Parathyroid adenoma (tissue), 2 donors: ENCODE measurements at regions not wholly inside any gene's neighbourhood (a gene's known extent, or its start where the extent isn't known, plus 50 kb on each side); places are given as distances from the start of the nearest gene placed in this dataset.

ENCODE experiments used
- H2AFZ ChIP-seq: fragments of 300-600 bp; sonication (generic); one replicate; pipeline ENCODE4 v1.7.0; 2017; ENCODE audit warnings: antibody characterized with exemption, mild to moderate bottlenecking
- H3K27ac ChIP-seq: fragments of 300-600 bp; sonication (generic); one replicate; pipeline ENCODE4 v1.7.0; 2017
- H3K27me3 ChIP-seq: fragments of 300-600 bp; sonication (generic); one replicate; pipeline ENCODE4 v1.7.0; 2017; ENCODE audit warnings: low read length; ENCODE audit not compliant: control insufficient read depth, insufficient read depth
- H3K36me3 ChIP-seq: fragments of 300-600 bp; sonication (generic); one replicate; pipeline ENCODE4 v1.7.0; 2017; ENCODE audit warnings: low read length; ENCODE audit not compliant: control insufficient read depth, insufficient read depth
- H3K4me1 ChIP-seq: fragments of 300-600 bp; sonication (generic); one replicate; pipeline ENCODE4 v1.7.0; 2017; ENCODE audit warnings: control low read depth
- H3K4me2 ChIP-seq: fragments of 300-600 bp; sonication (generic); one replicate; pipeline ENCODE4 v1.7.0; 2017; ENCODE audit warnings: low read length
- H3K4me3 ChIP-seq: fragments of 300-600 bp; sonication (generic); one replicate; pipeline ENCODE4 v1.7.0; 2017; ENCODE audit warnings: low read depth, low read length
- H3K79me2 ChIP-seq: fragments of 300-600 bp; sonication (generic); one replicate; pipeline ENCODE4 v1.7.0; 2017; ENCODE audit warnings: control low read depth
- H3K9ac ChIP-seq: fragments of 300-600 bp; sonication (generic); one replicate; pipeline ENCODE4 v1.7.0; 2017; ENCODE audit warnings: mild to moderate bottlenecking
- H3K9me3 ChIP-seq: fragments of 300-600 bp; sonication (generic); one replicate; pipeline ENCODE4 v1.7.0; 2017; ENCODE audit warnings: low read length; ENCODE audit not compliant: control insufficient read depth
- CTCF ChIP-seq: fragments of 300-600 bp; sonication (generic); IDR thresholded peaks from one replicate; pipeline ENCODE4 v1.7.0; 2017; ENCODE audit warnings: antibody characterized with exemption, mild to moderate bottlenecking
- donor health status: primary hyperparathyroidism.

- H3K79me2 ChIP-seq = no peaks in the 10 kb centered on the region
- H3K4me1 ChIP-seq = no peaks in the 10 kb centered on the region
- H3K36me3 ChIP-seq = no peaks in the 10 kb centered on the region
- no peak overlapping the region for H3K4me2 ChIP-seq
- no peak overlapping the region for H2AFZ ChIP-seq
- H3K27ac ChIP-seq = no peak overlapping the region
- no peaks in the 10 kb centered on the region for H3K9me3 ChIP-seq
- no peak overlapping the region for H3K9ac ChIP-seq
- no peaks in the 10 kb centered on the region for H3K27me3 ChIP-seq
- TF ChIP-seq CTCF = no peak
- H3K4me3 ChIP-seq = no peak overlapping the region
These were observed 154.1 kb upstream of the HDAC4 start for GRCh38 chr2:239554766-239555570.

- H3K4me3 ChIP-seq = no peak overlapping the region
- no peaks in the 10 kb centered on the region for H3K9me3 ChIP-seq
- TF ChIP-seq CTCF = no peak
- H3K27me3 ChIP-seq = no peaks in the 10 kb centered on the region
- H3K4me1 ChIP-seq = no peaks in the 10 kb centered on the region
- H3K4me2 ChIP-seq = no peak overlapping the region
- H2AFZ ChIP-seq = no peak overlapping the region
- H3K9ac ChIP-seq = no peak overlapping the region
- H3K27ac ChIP-seq = no peak overlapping the region
- H3K79me2 ChIP-seq = no peaks in the 10 kb centered on the region
- no peaks in the 10 kb centered on the region for H3K36me3 ChIP-seq
These were observed 152.7 kb upstream of the HDAC4 start for GRCh38 chr2:239553376-239554000.

GRCh38 chr2:239552213-239552926 is 151.6 kb upstream of the HDAC4 start:
- no peaks in the 10 kb centered on the region for H3K36me3 ChIP-seq
- no peak overlapping the region for H3K9ac ChIP-seq
- H3K9me3 ChIP-seq = no peaks in the 10 kb centered on the region
- no peaks in the 10 kb centered on the region for H3K79me2 ChIP-seq
- no peak overlapping the region for H2AFZ ChIP-seq
- no peaks in the 10 kb centered on the region for H3K27me3 ChIP-seq
- H3K4me2 ChIP-seq = no peak overlapping the region
- no peak overlapping the region for H3K27ac ChIP-seq
- no peak for TF ChIP-seq CTCF
- H3K4me3 ChIP-seq = no peak overlapping the region
- no peaks in the 10 kb centered on the region for H3K4me1 ChIP-seq

GRCh38 chr2:239551206-239551605 is 150.4 kb upstream of the HDAC4 start:
- Histone ChIP-seq H3K79me2 (no peaks in the 10 kb centered on the region), H3K9ac (no peak overlapping the region), H3K27ac (no peak overlapping the region), H3K36me3 (no peaks in the 10 kb centered on the region), H3K4me2 (no peak overlapping the region), H3K4me1 (no peaks in the 10 kb centered on the region), H3K4me3 (no peak overlapping the region), H3K27me3 (no peaks in the 10 kb centered on the region), H3K9me3 (no peaks in the 10 kb centered on the region), H2AFZ (no peak overlapping the region)
- no peak for TF ChIP-seq CTCF
